Kidney epithelial cell (primary cell): ENCODE measurements at regions not wholly inside any gene's neighbourhood (a gene's known extent, or its start where the extent isn't known, plus 50 kb on each side); places are given as distances from the start of the nearest gene placed in this dataset.

Experiments
- DNase-seq: peaks from one replicate; pipeline ENCODE4 v3.0.0-alpha.2; 2010; ENCODE audit warnings: low read depth
- H3K27me3 ChIP-seq: 2 replicates; pipeline ENCODE4 v1.6.0; 2011; ENCODE audit warnings: low read length; ENCODE audit not compliant: control insufficient read depth, insufficient read depth
- H3K36me3 ChIP-seq: 2 replicates; pipeline ENCODE4 v1.5.1; 2011; ENCODE audit warnings: low read length; ENCODE audit not compliant: control insufficient read depth, insufficient read depth
- H3K4me3 ChIP-seq: 2 replicates; pipeline ENCODE4 v1.5.1; 2011; ENCODE audit warnings: low read depth, mild to moderate bottlenecking, control low read depth, low read length
- TF ChIP-seq, protein P1 (sequence below): IDR thresholded peaks from 2 replicates; pipeline ENCODE4 v1.5.1; 2011; ENCODE audit warnings: mild to moderate bottlenecking, moderate library complexity, low read length, control low read depth, inconsistent platforms; ENCODE audit not compliant: insufficient read depth, poor library complexity, severe bottlenecking

DNA sequence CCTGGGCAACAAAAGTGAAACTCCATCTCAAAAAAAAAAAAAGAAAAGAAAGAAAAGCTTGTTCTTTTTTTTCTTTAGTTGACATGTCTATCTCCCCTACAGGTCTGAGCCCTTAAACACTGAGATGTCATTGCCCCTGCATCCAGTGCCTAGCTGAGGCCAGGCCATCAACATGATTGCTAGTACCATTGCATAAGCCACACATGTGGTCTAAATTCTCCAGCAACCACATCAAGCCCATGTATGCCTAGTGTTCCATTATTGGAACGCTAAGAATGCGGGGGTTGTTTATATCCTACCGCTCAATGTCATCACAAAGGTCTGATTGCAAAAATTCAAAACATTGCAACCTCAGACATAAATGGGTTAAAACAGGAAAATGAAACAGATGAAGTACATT is 62.7 kb downstream of the NPTX2 start:
- DNase-seq: no peak
- TF ChIP-seq, protein P1, sequence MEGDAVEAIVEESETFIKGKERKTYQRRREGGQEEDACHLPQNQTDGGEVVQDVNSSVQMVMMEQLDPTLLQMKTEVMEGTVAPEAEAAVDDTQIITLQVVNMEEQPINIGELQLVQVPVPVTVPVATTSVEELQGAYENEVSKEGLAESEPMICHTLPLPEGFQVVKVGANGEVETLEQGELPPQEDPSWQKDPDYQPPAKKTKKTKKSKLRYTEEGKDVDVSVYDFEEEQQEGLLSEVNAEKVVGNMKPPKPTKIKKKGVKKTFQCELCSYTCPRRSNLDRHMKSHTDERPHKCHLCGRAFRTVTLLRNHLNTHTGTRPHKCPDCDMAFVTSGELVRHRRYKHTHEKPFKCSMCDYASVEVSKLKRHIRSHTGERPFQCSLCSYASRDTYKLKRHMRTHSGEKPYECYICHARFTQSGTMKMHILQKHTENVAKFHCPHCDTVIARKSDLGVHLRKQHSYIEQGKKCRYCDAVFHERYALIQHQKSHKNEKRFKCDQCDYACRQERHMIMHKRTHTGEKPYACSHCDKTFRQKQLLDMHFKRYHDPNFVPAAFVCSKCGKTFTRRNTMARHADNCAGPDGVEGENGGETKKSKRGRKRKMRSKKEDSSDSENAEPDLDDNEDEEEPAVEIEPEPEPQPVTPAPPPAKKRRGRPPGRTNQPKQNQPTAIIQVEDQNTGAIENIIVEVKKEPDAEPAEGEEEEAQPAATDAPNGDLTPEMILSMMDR: no peak
- Histone ChIP-seq H3K36me3 (no peaks in the 10 kb centered on the region), H3K27me3 (no peaks in the 10 kb centered on the region), H3K4me3 (no peak overlapping the region)

DNA sequence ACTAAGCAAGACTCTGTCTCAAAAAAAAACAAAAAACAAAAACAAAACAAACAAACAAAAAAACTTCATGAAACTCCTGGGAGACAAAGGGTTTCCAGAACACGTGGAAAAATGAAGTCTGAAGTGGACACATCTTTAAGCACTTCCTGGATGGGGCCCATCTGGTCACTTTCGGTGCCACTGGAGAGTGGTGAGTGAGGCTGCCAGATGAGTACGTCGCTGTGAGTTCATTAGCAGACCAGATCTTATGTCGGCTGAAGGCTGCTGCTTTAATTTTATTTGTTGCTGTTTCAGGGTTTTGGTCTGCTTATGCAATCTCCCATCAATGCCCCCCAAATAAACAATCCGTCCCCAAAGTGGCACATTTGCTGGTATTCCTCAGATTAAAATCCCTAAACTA is 64.4 kb downstream of the NPTX2 start:
- Histone ChIP-seq H3K36me3 (no peaks in the 10 kb centered on the region), H3K27me3 (no peaks in the 10 kb centered on the region), H3K4me3 (no peak overlapping the region)
- TF ChIP-seq, protein P1: no peak
- DNase-seq: no peak

DNA sequence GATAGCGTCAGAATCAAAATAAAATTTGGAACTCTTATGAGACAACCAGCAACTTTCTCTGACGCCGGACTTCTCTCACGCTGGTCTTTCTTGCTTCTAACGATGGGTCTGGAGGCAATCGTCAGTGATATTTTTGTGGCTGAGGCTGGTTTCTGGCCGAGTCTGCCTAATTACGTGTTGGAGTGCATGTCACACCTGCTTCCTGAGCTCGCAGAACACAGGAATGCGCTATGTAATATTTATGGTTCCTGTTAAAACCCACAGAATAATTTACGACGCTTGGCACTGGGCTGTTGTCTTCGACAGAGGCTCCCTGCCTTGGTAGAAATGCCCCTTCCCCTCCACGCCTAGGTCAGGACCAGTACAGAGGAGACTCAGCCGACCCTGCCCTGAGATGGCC is 64.9 kb downstream of the NPTX2 start:
- Histone ChIP-seq H3K27me3 (no peaks in the 10 kb centered on the region), H3K36me3 (no peaks in the 10 kb centered on the region), H3K4me3 (no peak overlapping the region)
- TF ChIP-seq, protein P1: no peak
- no peak for DNase-seq

DNA sequence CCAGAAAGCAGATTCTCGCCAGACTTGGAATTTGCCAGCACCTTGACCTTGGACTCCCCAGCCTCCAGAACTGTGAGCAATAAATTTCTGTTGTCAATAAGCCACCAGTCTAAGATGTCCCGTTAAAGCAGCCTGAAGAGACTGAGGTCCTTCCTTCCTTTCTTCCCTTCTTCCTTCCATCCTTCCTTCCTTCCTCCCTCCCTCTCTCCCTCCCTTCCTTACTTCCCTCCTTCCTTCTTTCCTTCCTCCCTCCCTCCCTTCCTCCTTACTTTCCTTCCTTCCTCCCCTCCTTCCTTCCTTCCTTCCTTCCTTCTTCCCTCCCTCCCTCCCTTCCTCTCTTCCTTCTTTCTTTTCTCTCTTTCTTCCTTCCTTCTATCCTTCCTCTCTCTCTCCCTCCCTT is 66.4 kb downstream of the NPTX2 start:
- H3K4me3 ChIP-seq: no peak overlapping the region
- no peak for DNase-seq
- no peaks in the 10 kb centered on the region for H3K27me3 ChIP-seq
- H3K36me3 ChIP-seq: no peaks in the 10 kb centered on the region
- TF ChIP-seq, protein P1: no peak

DNA sequence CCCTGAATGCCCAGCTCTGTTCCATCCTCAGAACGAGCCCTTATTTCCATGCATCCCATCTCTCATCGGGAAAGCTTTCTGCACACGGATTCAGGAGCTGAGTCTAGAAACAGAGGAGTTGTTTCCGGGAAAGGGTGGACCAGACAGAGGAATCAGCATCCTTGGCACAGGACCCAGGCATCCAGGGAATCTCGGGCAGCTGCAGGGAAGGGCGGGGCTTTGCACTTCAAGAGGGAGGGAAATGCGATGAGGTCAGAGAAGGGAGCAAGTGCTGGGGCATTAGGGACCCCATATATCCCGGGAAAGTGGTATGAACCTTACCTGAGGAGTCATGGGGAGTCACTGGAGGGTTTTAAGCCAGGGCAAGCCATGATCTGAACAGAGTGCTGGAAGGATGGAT is 68.5 kb downstream of the NPTX2 start:
- Histone ChIP-seq H3K4me3 (no peak overlapping the region), H3K36me3 (no peaks in the 10 kb centered on the region), H3K27me3 (no peaks in the 10 kb centered on the region)
- TF ChIP-seq, protein P1: no peak
- no peak for DNase-seq

DNA sequence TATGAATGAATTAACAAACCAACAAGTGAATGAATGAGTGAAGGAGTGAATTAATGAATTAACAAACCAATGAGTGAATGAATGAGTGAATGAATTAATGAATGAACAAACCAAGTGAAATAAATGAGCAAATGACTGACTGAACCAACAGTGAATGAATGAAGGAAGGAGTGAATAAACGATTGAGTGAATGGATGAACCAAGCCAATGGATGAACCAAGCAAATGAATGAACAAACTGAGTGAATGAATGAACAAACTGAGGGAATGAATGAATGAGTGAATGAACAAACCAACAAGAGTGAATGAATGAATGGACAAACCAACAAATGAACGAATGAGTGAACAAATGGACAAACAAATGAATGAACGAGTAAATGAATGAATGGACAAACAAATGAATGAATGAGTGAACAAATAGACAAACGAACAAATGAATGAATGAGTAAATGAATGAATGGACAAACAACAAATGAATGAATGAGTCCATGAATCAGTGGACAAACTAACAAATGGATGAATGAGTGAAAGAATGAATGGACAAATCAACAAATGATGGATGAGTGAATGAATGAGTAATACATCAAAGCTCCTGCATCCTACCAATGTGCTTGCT is 69.5 kb downstream of the NPTX2 start:
- Histone ChIP-seq H3K4me3 (no peak overlapping the region), H3K36me3 (no peaks in the 10 kb centered on the region), H3K27me3 (no peaks in the 10 kb centered on the region)
- no peak for DNase-seq
- TF ChIP-seq, protein P1: no peak
